T-cell (primary cell): ENCODE measurements at regions not wholly inside any gene's neighbourhood (a gene's known extent, or its start where the extent isn't known, plus 50 kb on each side); places are given as distances from the start of the nearest gene placed in this dataset.

Experiments used
- ATAC-seq, 4 experiments: fragments of 200-7000 bp in 3 of 4; fragments of 150-1000 bp in 1 of 4; cut with Tn5 transposase; replicated peaks in 1 of 4; 1 replicate in 3 of 4; 2 replicates in 1 of 4; pipeline ENCODE4 v1.10.0; 2021; ENCODE audit warnings: moderate library complexity in 3 of 4, mild to moderate bottlenecking in 2 of 4, moderate number of reproducible peaks in 1 of 4
- CTCF ChIA-PET, 2 donors: fragments of 300-600 bp; sonication (Branson Sonifier 250); formaldehyde crosslinking; loops; one replicate each; lab custom pipeline; 2022; ENCODE audit warnings: antibody characterized with exemption in 2 of 2; lab: Charles Lee
- POLR2A ChIA-PET, 2 donors: fragments of 300-600 bp; sonication (Branson Sonifier 250); formaldehyde crosslinking; loops; one replicate each; lab custom pipeline; 2022; ENCODE audit warnings: antibody characterized with exemption in 2 of 2; lab: Charles Lee
- DNase-seq, 35 experiments: peaks; one replicate each; pipeline versions ENCODE4 v3.0.0 to v3.0.0-alpha.2; 2013 to 2023
- H3K27ac ChIP-seq: one replicate; pipeline ENCODE4 v1.5.1; 2013; ENCODE audit warnings: low read length
- H3K27me3 ChIP-seq, 2 experiments: replicated peaks in 1 of 2; 1 replicate in 1 of 2; 2 replicates in 1 of 2; pipeline versions ENCODE4 v1.6.1 to v1.7.0; 2013; ENCODE audit warnings: low read length in 1 of 2, mixed read lengths in 1 of 2; ENCODE audit not compliant: control insufficient read depth in 2 of 2, insufficient read depth in 2 of 2; ENCODE audit errors: extremely low read depth in 1 of 2
- H3K36me3 ChIP-seq, 2 donors: 1 replicate in 1 of 2; 2 replicates in 1 of 2; pipeline versions ENCODE4 v1.6.1 to v1.7.0; 2013; ENCODE audit warnings: low read length in 1 of 2; ENCODE audit not compliant: control insufficient read depth in 2 of 2, insufficient read depth in 1 of 2; ENCODE audit errors: extremely low read depth in 1 of 2
- H3K4me1 ChIP-seq, 2 experiments: 1 replicate in 1 of 2; 2 replicates in 1 of 2; pipeline versions ENCODE4 v1.6.1 to v1.7.0; 2013; ENCODE audit warnings: low read length in 2 of 2, mixed read lengths in 1 of 2; ENCODE audit not compliant: insufficient read depth in 2 of 2, control insufficient read depth in 1 of 2; ENCODE audit errors: extremely low read depth in 1 of 2
- H3K4me3 ChIP-seq, 2 donors: 1 replicate in 1 of 2; 2 replicates in 1 of 2; pipeline versions ENCODE4 v1.5.1 to v1.7.0; 2013; ENCODE audit warnings: mild to moderate bottlenecking in 2 of 2, low read length in 1 of 2, moderate library complexity in 1 of 2; ENCODE audit not compliant: control insufficient read depth in 1 of 2; ENCODE audit errors: extremely low read depth in 1 of 2
- H3K9me3 ChIP-seq: 2 replicates; pipeline ENCODE4 v1.7.0; 2013
- H3K27ac Mint-ChIP-seq, 2 donors: one replicate each; pipeline ENCODE4 v1.8.0; 2020 to 2021; ENCODE audit warnings: mild to moderate bottlenecking in 2 of 2, mixed read lengths in 2 of 2
- H3K27me3 Mint-ChIP-seq, 2 donors: one replicate each; pipeline ENCODE4 v1.8.0; 2021 to 2022; ENCODE audit warnings: mixed read lengths in 2 of 2
- H3K36me3 Mint-ChIP-seq: one replicate; pipeline ENCODE4 v1.8.0; 2021; ENCODE audit warnings: mixed read lengths
- H3K4me1 Mint-ChIP-seq, 3 donors: one replicate each; pipeline ENCODE4 v1.8.0; 2020 to 2022; ENCODE audit warnings: mixed read lengths in 3 of 3, mild to moderate bottlenecking in 1 of 3
- H3K4me3 Mint-ChIP-seq, 3 donors: one replicate each; pipeline ENCODE4 v1.8.0; 2020 to 2022; ENCODE audit warnings: mild to moderate bottlenecking in 3 of 3, mixed read lengths in 3 of 3, moderate library complexity in 3 of 3
- H3K9me3 Mint-ChIP-seq, 3 donors: one replicate each; pipeline ENCODE4 v1.8.0; 2020 to 2022; ENCODE audit warnings: mixed read lengths in 3 of 3
- WGBS: methylation state at CpG from one replicate; pipeline ENCODE4 v1.1.5; 2013; ENCODE audit warnings: missing lambda C conversion rate; ENCODE audit not compliant: insufficient coverage; 5-methylcytosine and 5-hydroxymethylcytosine counted together

DNA sequence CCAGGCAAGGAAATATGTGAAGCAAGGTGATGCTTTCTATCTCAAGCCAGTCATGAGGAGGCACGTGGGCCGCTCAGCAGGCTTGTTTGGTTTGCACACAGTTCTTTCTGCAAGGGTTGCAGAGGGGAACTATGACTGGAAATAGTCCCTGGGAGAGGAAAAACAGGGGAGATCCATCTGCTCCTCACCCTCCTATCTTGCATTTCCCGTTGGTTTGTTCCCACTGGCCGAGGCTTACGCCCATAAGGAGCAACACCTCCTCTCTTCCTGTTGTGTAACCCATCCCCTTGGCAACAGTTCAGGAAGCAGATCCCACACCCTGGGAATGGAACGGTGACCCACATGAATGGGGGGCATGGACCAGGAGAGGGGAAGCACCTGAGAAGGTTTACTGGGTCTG lies 72.1 kb upstream of the MAGI1 start:
- Mint-ChIP-seq H3K36me3 (no peaks in the 10 kb centered on the region), H3K4me1 (no peaks in the 10 kb centered on the region), H3K9me3 (no peaks in the 10 kb centered on the region), H3K27ac (no peak overlapping the region), H3K4me3 (no peak overlapping the region), H3K27me3 (peaks cover 6 to 18% of the 10 kb centered on the region in 2 donors)
- H3K4me3 ChIP-seq: no peak overlapping the region
- no peak for ATAC-seq
- ChIA-PET POLR2A (no interaction called here), CTCF (no interaction called here)
- no peak for DNase-seq
- peaks cover 0 to 4% of the 10 kb centered on the region in 2 experiments for H3K27me3 ChIP-seq
- no CpG with 5 or more reads among the region's 6 CpGs for WGBS
- H3K4me1 ChIP-seq: peaks cover 0 to 2% of the 10 kb centered on the region in 2 experiments
- H3K36me3 ChIP-seq: no peaks in the 10 kb centered on the region
- H3K9me3 ChIP-seq: no peaks in the 10 kb centered on the region
- no peak overlapping the region for H3K27ac ChIP-seq

GRCh38 chr3:66107855-66108254 lies 69.1 kb upstream of the MAGI1 start:
- DNase-seq (no peak), ATAC-seq (no peak)
- Mint-ChIP-seq H3K9me3 (no peaks in the 10 kb centered on the region), H3K4me3 (no peak overlapping the region), H3K4me1 (no peaks in the 10 kb centered on the region), H3K36me3 (no peaks in the 10 kb centered on the region), H3K27me3 (peaks cover 6 to 20% of the 10 kb centered on the region in 2 donors), H3K27ac (no peak overlapping the region)
- Histone ChIP-seq H3K9me3 (no peaks in the 10 kb centered on the region), H3K4me3 (no peak overlapping the region), H3K36me3 (no peaks in the 10 kb centered on the region), H3K27ac (no peak overlapping the region), H3K4me1 (peaks cover 0 to 2% of the 10 kb centered on the region in 2 experiments), H3K27me3 (no peaks in the 10 kb centered on the region)
- ChIA-PET POLR2A (no interaction called here), CTCF (no interaction called here)
- 80% methylated on average over 3 of the region's 4 CpGs for WGBS

GRCh38 chr3:66106788-66107187 lies 68.1 kb upstream of the MAGI1 start:
- whole genome bisulfite sequencing: no CpG with 5 or more reads among the region's 2 CpGs
- ATAC-seq: no peak

GRCh38 chr3:66104535-66104934 lies 65.8 kb upstream of the MAGI1 start:
- H3K4me3 Mint-ChIP-seq: no peak overlapping the region
- ATAC-seq (no peak), DNase-seq (no peak)
- CTCF ChIA-PET: no interaction called here
- H3K4me1 Mint-ChIP-seq: no peaks in the 10 kb centered on the region
- H3K4me3 ChIP-seq: no peak overlapping the region
- H3K4me1 ChIP-seq: peaks cover 0 to 2% of the 10 kb centered on the region in 2 experiments
- H3K27ac ChIP-seq: no peak overlapping the region
- H3K27me3 Mint-ChIP-seq: peaks cover 5 to 10% of the 10 kb centered on the region in 2 donors
- H3K9me3 ChIP-seq: no peaks in the 10 kb centered on the region
- no peak overlapping the region for H3K27ac Mint-ChIP-seq
- H3K27me3 ChIP-seq: no peaks in the 10 kb centered on the region
- no peaks in the 10 kb centered on the region for H3K36me3 ChIP-seq
- POLR2A ChIA-PET: no interaction called here
- H3K36me3 Mint-ChIP-seq: no peaks in the 10 kb centered on the region
- no peaks in the 10 kb centered on the region for H3K9me3 Mint-ChIP-seq

More at GRCh38 chr3:66106788-66107187, 68.1 kb upstream of the MAGI1 start:
- Mint-ChIP-seq H3K9me3 (no peaks in the 10 kb centered on the region), H3K27ac (peak overlapping the region in 1 of 2 donors; percentile 50), H3K4me3 (no peak overlapping the region), H3K36me3 (no peaks in the 10 kb centered on the region), H3K4me1 (no peaks in the 10 kb centered on the region), H3K27me3 (peaks cover 6 to 20% of the 10 kb centered on the region in 2 donors)
- Histone ChIP-seq H3K27ac (no peak overlapping the region), H3K9me3 (no peaks in the 10 kb centered on the region), H3K36me3 (no peaks in the 10 kb centered on the region), H3K4me1 (peaks cover 0 to 2% of the 10 kb centered on the region in 2 experiments), H3K27me3 (no peaks in the 10 kb centered on the region), H3K4me3 (no peak overlapping the region)
- ChIA-PET POLR2A (no interaction called here), CTCF (no interaction called here)
- DNase-seq: peak in 1 of 35 experiments; percentile 0

- Mint-ChIP-seq H3K4me1 (no peaks in the 10 kb centered on the region), H3K9me3 (no peaks in the 10 kb centered on the region), H3K4me3 (no peak overlapping the region), H3K27ac (no peak overlapping the region), H3K27me3 (peaks cover 0 to 5% of the 10 kb centered on the region in 2 donors), H3K36me3 (no peaks in the 10 kb centered on the region)
- DNase-seq (no peak), ATAC-seq (no peak)
- H3K27me3 ChIP-seq: no peaks in the 10 kb centered on the region
- WGBS: no CpG with 5 or more reads among the region's 3 CpGs
- H3K9me3 ChIP-seq: no peaks in the 10 kb centered on the region
- ChIA-PET POLR2A (no interaction called here), CTCF (interaction anchor here in 1 of 2 donors (0.5 kb wide), 1 partner anchor 17 kb away, joined by 3 read pairs; no protein-coding TSS in a partner anchor)
- peaks cover 0 to 2% of the 10 kb centered on the region in 2 experiments for H3K4me1 ChIP-seq
- H3K36me3 ChIP-seq: no peaks in the 10 kb centered on the region
- no peak overlapping the region for H3K27ac ChIP-seq
- H3K4me3 ChIP-seq: no peak overlapping the region
Observed at GRCh38 chr3:66103729-66104128, 65.0 kb upstream of the MAGI1 start.

DNA sequence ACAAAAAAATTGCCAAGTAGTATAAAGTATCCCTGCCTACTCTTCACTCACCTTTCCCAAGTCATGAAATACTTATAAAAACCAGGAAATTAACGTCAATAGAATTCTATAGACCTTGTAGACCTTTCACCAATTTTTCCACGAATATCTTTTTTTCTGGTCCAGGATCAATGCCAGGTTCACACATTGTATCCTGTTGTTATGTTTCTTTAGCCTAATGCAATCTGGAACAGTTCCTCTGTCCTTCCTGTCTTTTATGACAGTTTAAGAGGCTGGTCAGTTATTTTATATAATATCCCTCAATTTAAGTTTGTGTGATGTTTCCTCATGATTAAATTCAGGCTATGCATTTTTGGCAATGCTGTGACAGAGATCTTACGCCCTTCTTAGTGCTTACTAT lies 63.2 kb upstream of the MAGI1 start:
- DNase-seq (no peak), ATAC-seq (no peak)
- Histone ChIP-seq H3K27ac (no peak overlapping the region), H3K4me3 (no peak overlapping the region), H3K4me1 (peaks cover 0 to 1% of the 10 kb centered on the region in 2 experiments), H3K36me3 (no peaks in the 10 kb centered on the region), H3K27me3 (no peaks in the 10 kb centered on the region), H3K9me3 (no peaks in the 10 kb centered on the region)
- Mint-ChIP-seq H3K4me3 (no peak overlapping the region), H3K9me3 (no peaks in the 10 kb centered on the region), H3K36me3 (no peaks in the 10 kb centered on the region), H3K27me3 (peaks cover 0 to 5% of the 10 kb centered on the region in 2 donors), H3K27ac (no peak overlapping the region), H3K4me1 (no peaks in the 10 kb centered on the region)
- ChIA-PET CTCF (no interaction called here), POLR2A (no interaction called here)
- no CpG with 5 or more reads among the region's 3 CpGs for WGBS

GRCh38 chr3:66099541-66100065 lies 60.9 kb upstream of the MAGI1 start:
- no peaks in the 10 kb centered on the region for H3K4me1 Mint-ChIP-seq
- peaks cover 0 to 5% of the 10 kb centered on the region in 2 donors for H3K27me3 Mint-ChIP-seq
- Histone ChIP-seq H3K9me3 (no peaks in the 10 kb centered on the region), H3K4me1 (no peaks in the 10 kb centered on the region), H3K27me3 (no peaks in the 10 kb centered on the region), H3K4me3 (no peak overlapping the region), H3K27ac (no peak overlapping the region), H3K36me3 (no peaks in the 10 kb centered on the region)
- H3K27ac Mint-ChIP-seq: no peak overlapping the region
- ChIA-PET CTCF (no interaction called here), POLR2A (no interaction called here)
- no peak overlapping the region for H3K4me3 Mint-ChIP-seq
- no peaks in the 10 kb centered on the region for H3K36me3 Mint-ChIP-seq
- WGBS: 73% methylated on average over 1 of the region's 1 CpG
- DNase-seq (no peak), ATAC-seq (no peak)
- peaks cover 0 to 9% (median 6%) of the 10 kb centered on the region in 3 donors for H3K9me3 Mint-ChIP-seq
